IMR-90 (cell line): ENCODE measurements at regions not wholly inside any gene's neighbourhood (a gene's known extent, or its start where the extent isn't known, plus 50 kb on each side); places are given as distances from the start of the nearest gene placed in this dataset.

Experiments used
- ATAC-seq: fragments of 200-7000 bp; cut with Tn5 transposase; 2 replicates; pipeline ENCODE4 v1.9.1; 2020; ENCODE audit warnings: low read depth, mild to moderate bottlenecking, moderate library complexity
- BruUV-seq: library from RNA; stranded (reverse); fragments of 400-500 nt; replicated peaks from 2 replicates; lab custom pipeline; 2021; lab: Mats Ljungman, UMichigan
- CTCF ChIA-PET: fragments of 300-600 bp; formaldehyde crosslinking; extraction: SDS; loops from one replicate; lab custom pipeline; 2021; ENCODE audit warnings: antibody characterized with exemption; lab: Yijun Ruan, JAX
- POLR2A ChIA-PET: fragments of 300-600 bp; sonication (Branson Sonifier 250); formaldehyde crosslinking; loops from one replicate; lab custom pipeline; 2022; ENCODE audit warnings: antibody characterized with exemption; ENCODE audit not compliant: unreplicated experiment; lab: Charles Lee
- DNase-seq: peaks from one replicate; pipeline ENCODE4 v3.0.0; 2013
- H2AFZ ChIP-seq: replicated peaks from 2 replicates; pipeline ENCODE3; 2013; ENCODE audit warnings: low read length, mild to moderate bottlenecking; ENCODE audit not compliant: poor library complexity
- H2AK5ac ChIP-seq: 2 replicates; pipeline ENCODE4 v1.6.1; 2013; ENCODE audit warnings: low read depth, low read length, inconsistent platforms
- H2AK9ac ChIP-seq: replicated peaks from 2 replicates; pipeline ENCODE3; 2013; ENCODE audit warnings: mild to moderate bottlenecking, low read depth, low read length, moderate library complexity; ENCODE audit not compliant: poor library complexity
- H2BK120ac ChIP-seq: 2 replicates; pipeline ENCODE4 v1.6.1; 2013; ENCODE audit warnings: low read depth, low read length, inconsistent platforms
- H2BK15ac ChIP-seq: 3 replicates; pipeline ENCODE4 v1.6.1; 2013; ENCODE audit warnings: low read depth, low read length, inconsistent platforms
- H2BK20ac ChIP-seq: 2 replicates; pipeline ENCODE4 v1.6.1; 2013; ENCODE audit warnings: low read depth, mild to moderate bottlenecking, inconsistent platforms, low read length, moderate library complexity
- H2BK5ac ChIP-seq: 2 replicates; pipeline ENCODE4 v1.6.1; 2013; ENCODE audit warnings: mild to moderate bottlenecking, low read depth, low read length, inconsistent platforms; ENCODE audit not compliant: poor library complexity, severe bottlenecking
- H3K14ac ChIP-seq: replicated peaks from 2 replicates; pipeline ENCODE4 v1.6.1; 2013; ENCODE audit warnings: low read depth, low read length, inconsistent platforms
- H3K18ac ChIP-seq: 2 replicates; pipeline ENCODE4 v1.6.1; 2013; ENCODE audit warnings: low read depth, low read length, control low read depth
- H3K23ac ChIP-seq: 2 replicates; pipeline ENCODE4 v1.6.1; 2013; ENCODE audit warnings: low read depth, low read length, inconsistent platforms
- H3K27ac ChIP-seq: 2 replicates; pipeline ENCODE4 v1.5.1; 2013; ENCODE audit warnings: mild to moderate bottlenecking, control low read depth, low read length; ENCODE audit not compliant: insufficient read depth
- H3K27me3 ChIP-seq: 2 replicates; pipeline ENCODE4 v1.6.1; 2013; ENCODE audit warnings: low read length; ENCODE audit not compliant: control insufficient read depth, insufficient read depth
- H3K36me3 ChIP-seq: 2 replicates; pipeline ENCODE4 v1.6.1; 2013; ENCODE audit warnings: low read length, mixed read lengths; ENCODE audit not compliant: control insufficient read depth, insufficient read depth
- H3K4ac ChIP-seq: 2 replicates; pipeline ENCODE4 v1.6.1; 2013; ENCODE audit warnings: low read depth, low read length, inconsistent platforms
- H3K4me1 ChIP-seq: 2 replicates; pipeline ENCODE4 v1.6.1; 2013; ENCODE audit warnings: low read length, mixed read lengths; ENCODE audit not compliant: control insufficient read depth, insufficient read depth
- H3K4me2 ChIP-seq: 2 replicates; pipeline ENCODE4 v1.6.1; 2013; ENCODE audit warnings: low read depth, mild to moderate bottlenecking, control low read depth, low read length, moderate library complexity
- H3K4me3 ChIP-seq: 2 replicates; pipeline ENCODE4 v1.5.1; 2013; ENCODE audit warnings: low read depth, mild to moderate bottlenecking, control low read depth, low read length, moderate library complexity; ENCODE audit not compliant: insufficient read depth
- H3K56ac ChIP-seq: 2 replicates; pipeline ENCODE4 v1.6.1; 2013; ENCODE audit warnings: low read length, inconsistent platforms; ENCODE audit not compliant: insufficient read depth; ENCODE audit errors: extremely low read depth
- H3K79me1 ChIP-seq, 2 experiments: 2 replicates each; pipeline ENCODE4 v1.6.1; 2013; ENCODE audit warnings: low read length in 2 of 2, inconsistent platforms in 1 of 2, low read depth in 1 of 2
- H3K9ac ChIP-seq: 2 replicates; pipeline ENCODE4 v1.6.1; 2013; ENCODE audit warnings: low read depth, low read length, control low read depth
- H3K9me1 ChIP-seq: 2 replicates; pipeline ENCODE4 v1.6.1; 2013; ENCODE audit warnings: low read length, inconsistent platforms; ENCODE audit not compliant: insufficient read depth
- H3K9me3 ChIP-seq: 2 replicates; pipeline ENCODE4 v1.6.1; 2013; ENCODE audit warnings: low read length; ENCODE audit not compliant: control insufficient read depth, insufficient read depth
- H4K20me1 ChIP-seq: 2 replicates; pipeline ENCODE4 v1.6.1; 2013; ENCODE audit warnings: low read length, inconsistent platforms; ENCODE audit not compliant: insufficient read depth
- H4K5ac ChIP-seq: 2 replicates; pipeline ENCODE4 v1.6.1; 2013; ENCODE audit warnings: mild to moderate bottlenecking, low read depth, low read length, control low read depth
- H4K8ac ChIP-seq, 2 experiments: 2 replicates each; pipeline ENCODE4 v1.6.1; 2013; ENCODE audit warnings: low read depth in 2 of 2, low read length in 2 of 2, control low read depth in 1 of 2, inconsistent platforms in 1 of 2
- H4K91ac ChIP-seq: 2 replicates; pipeline ENCODE4 v1.6.1; 2013; ENCODE audit warnings: low read depth, low read length, inconsistent platforms; ENCODE audit not compliant: insufficient read depth
- BHLHE40 ChIP-seq: fragments of 150-350 bp; IDR thresholded peaks from 2 replicates; pipeline ENCODE4 v1.6.1; 2016; ENCODE audit warnings: mild to moderate bottlenecking, low read depth, low read length
- CHD1 ChIP-seq: IDR thresholded peaks from 2 replicates; pipeline ENCODE4 v1.6.1; 2012; ENCODE audit warnings: low read depth, low read length, improper control_type of control experiment
- CTCF ChIP-seq: conservative IDR thresholded peaks from 2 replicates; pipeline ENCODE4 v1.5.1; 2012; ENCODE audit warnings: mild to moderate bottlenecking, low read depth, low read length, improper control_type of control experiment
- FOS ChIP-seq: fragments of 150-350 bp; IDR thresholded peaks from 2 replicates; pipeline ENCODE4 v1.6.1; 2016; ENCODE audit warnings: low read depth, low read length
- MAZ ChIP-seq: IDR thresholded peaks from 2 replicates; pipeline ENCODE4 v1.6.1; 2012; ENCODE audit warnings: low read depth, mild to moderate bottlenecking, low read length, improper control_type of control experiment, moderate library complexity, borderline replicate concordance
- MXI1 ChIP-seq: IDR thresholded peaks from 2 replicates; pipeline ENCODE4 v1.6.1; 2012; ENCODE audit warnings: low read depth, mild to moderate bottlenecking, low read length, moderate library complexity, borderline replicate concordance
- NFE2L2 ChIP-seq: fragments of 150-350 bp; IDR thresholded peaks from 2 replicates; pipeline ENCODE4 v1.6.1; 2016; ENCODE audit warnings: low read depth, mild to moderate bottlenecking, low read length
- RAD21 ChIP-seq: IDR thresholded peaks from 2 replicates; pipeline ENCODE4 v1.6.1; 2012; ENCODE audit warnings: low read length, improper control_type of control experiment
- RCOR1 ChIP-seq: IDR thresholded peaks from 2 replicates; pipeline ENCODE4 v1.6.1; 2012; ENCODE audit warnings: mild to moderate bottlenecking, low read length, improper control_type of control experiment; ENCODE audit not compliant: insufficient replicate concordance
- RFX5 ChIP-seq: IDR thresholded peaks from 2 replicates; pipeline ENCODE4 v1.8.0; 2012; ENCODE audit warnings: low read depth, mild to moderate bottlenecking, low read length, moderate library complexity
- SMC3 ChIP-seq: fragments of 150-350 bp; IDR thresholded peaks from 2 replicates; pipeline ENCODE4 v1.6.1; 2016; ENCODE audit warnings: low read depth, mild to moderate bottlenecking, antibody characterized with exemption, low read length, moderate library complexity
- USF2 ChIP-seq: fragments of 150-350 bp; IDR thresholded peaks from 2 replicates; pipeline ENCODE4 v1.6.1; 2017; ENCODE audit warnings: mild to moderate bottlenecking, antibody characterized with exemption, low read length, low read depth
- WGBS, 2 experiments: methylation state at CpG; one replicate each; pipeline versions ENCODE4 v1.1.5 to v1.1.7; 2013; ENCODE audit warnings: missing lambda C conversion rate in 2 of 2; ENCODE audit not compliant: insufficient read length in 1 of 2; ENCODE audit errors: extremely low coverage in 2 of 2; 5-methylcytosine and 5-hydroxymethylcytosine counted together
- dilution Hi-C: fragments of 300-500 bp; cut with HindIII; formaldehyde crosslinking; loops from one replicate; pipeline ENCODE4 v1.14.3; 2018; ENCODE audit warnings: low sequenced_read_pairs; ENCODE audit not compliant: unreplicated experiment
- in situ Hi-C: fragments of 300-500 bp; cut with MboI; formaldehyde crosslinking; loops from 3 replicates; pipeline ENCODE4 v1.14.3; 2019; ENCODE audit warnings: low sequenced_read_pairs, inconsistent platforms, mixed read lengths
- intact Hi-C: fragments of 100-400 bp; cut with micrococcal nuclease; formaldehyde crosslinking; loops from 2 replicates; pipeline ENCODE4 v1.10.0; 2022
- TF ChIP-seq, protein P1 (sequence below): fragments of 150-350 bp; IDR thresholded peaks from 2 replicates; pipeline ENCODE4 v1.6.1; 2016; ENCODE audit warnings: low read depth, mild to moderate bottlenecking, low read length, moderate library complexity, borderline replicate concordance

DNA sequence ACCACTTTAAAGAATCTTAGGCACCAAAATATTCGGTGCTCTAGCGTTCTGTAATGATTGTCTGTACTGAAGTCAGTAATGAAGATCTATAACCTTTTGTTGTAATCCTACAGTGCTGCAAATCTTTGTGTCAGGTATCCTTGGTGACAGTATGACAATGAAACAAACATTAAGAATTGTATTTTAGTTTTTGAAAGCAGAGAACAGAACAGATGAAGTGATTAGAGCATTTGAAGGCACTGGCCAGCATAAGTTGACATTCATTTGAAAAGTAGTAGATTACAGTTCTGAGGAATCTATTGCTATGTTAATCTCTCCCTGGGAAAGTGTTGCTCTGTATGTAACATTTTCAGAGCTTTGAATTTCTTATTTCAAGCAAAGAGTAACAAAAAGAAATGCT lies 451.2 kb downstream of the NUP35 start:
- Histone ChIP-seq H2BK20ac (no peak overlapping the region), H2BK5ac (no peak overlapping the region), H4K91ac (no peak overlapping the region), H2AFZ (no peak overlapping the region), H3K4me2 (no peak overlapping the region), H3K27ac (no peak overlapping the region), H2BK120ac (no peak overlapping the region), H2AK5ac (no peak overlapping the region), H2BK15ac (no peak overlapping the region), H2AK9ac (no peak overlapping the region), H3K36me3 (no peaks in the 10 kb centered on the region), H3K4me1 (no peaks in the 10 kb centered on the region), H3K9me1 (no peaks in the 10 kb centered on the region), H3K27me3 (no peaks in the 10 kb centered on the region), H3K9me3 (peaks cover 7% of the 10 kb centered on the region; the same call in 1 of the 2 replicates), H3K9ac (no peak overlapping the region), H3K56ac (no peak overlapping the region), H3K14ac (no peak overlapping the region), H3K79me1 (no peaks in the 10 kb centered on the region), H3K4me3 (no peak overlapping the region), H3K4ac (no peak overlapping the region), H4K5ac (no peak overlapping the region), H3K18ac (no peak overlapping the region), H3K23ac (no peak overlapping the region), H4K8ac (no peak overlapping the region), H4K20me1 (no peaks in the 10 kb centered on the region)
- BruUV-seq: no TSS peak
- dilution Hi-C loops: no loop called here
- TF ChIP-seq MAZ (no peak), CHD1 (no peak), SMC3 (no peak), BHLHE40 (no peak), RAD21 (no peak), NFE2L2 (no peak), MXI1 (no peak), FOS (no peak), CTCF (no peak), RFX5 (no peak), RCOR1 (no peak), USF2 (no peak)
- TF ChIP-seq, protein P1, sequence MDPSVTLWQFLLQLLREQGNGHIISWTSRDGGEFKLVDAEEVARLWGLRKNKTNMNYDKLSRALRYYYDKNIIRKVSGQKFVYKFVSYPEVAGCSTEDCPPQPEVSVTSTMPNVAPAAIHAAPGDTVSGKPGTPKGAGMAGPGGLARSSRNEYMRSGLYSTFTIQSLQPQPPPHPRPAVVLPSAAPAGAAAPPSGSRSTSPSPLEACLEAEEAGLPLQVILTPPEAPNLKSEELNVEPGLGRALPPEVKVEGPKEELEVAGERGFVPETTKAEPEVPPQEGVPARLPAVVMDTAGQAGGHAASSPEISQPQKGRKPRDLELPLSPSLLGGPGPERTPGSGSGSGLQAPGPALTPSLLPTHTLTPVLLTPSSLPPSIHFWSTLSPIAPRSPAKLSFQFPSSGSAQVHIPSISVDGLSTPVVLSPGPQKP: no peak
- ATAC-seq (no peak), DNase-seq (no peak)
- no CpG with 5 or more reads among the region's 2 CpGs for WGBS, 2 experiments
- in situ Hi-C loops: no loop called here
- CTCF ChIA-PET: no interaction called here
- intact Hi-C loops: no loop called here
- POLR2A ChIA-PET: no interaction called here
